H1 (cell line): ENCODE measurements at regions not wholly inside any gene's neighbourhood (a gene's known extent, or its start where the extent isn't known, plus 50 kb on each side); places are given as distances from the start of the nearest gene placed in this dataset.

ENCODE experiments used
- GTF2F1 ChIP-seq: IDR thresholded peaks from 2 replicates; pipeline ENCODE4 v1.6.1; 2012; ENCODE audit warnings: low read depth, low read length, improper control_type of control experiment, borderline replicate concordance
- HDAC2 ChIP-seq, 2 experiments: fragments of 300-600 bp in 1 of 2; sonication (generic) in 1 of 2; IDR thresholded peaks; 2 replicates each; pipeline ENCODE4 v1.6.1; 2011 to 2012; ENCODE audit warnings: low read depth in 2 of 2, low read length in 2 of 2, mild to moderate bottlenecking in 2 of 2, moderate library complexity in 2 of 2, borderline replicate concordance in 1 of 2, inconsistent platforms in 1 of 2
- SUZ12 ChIP-seq: fragments of 200-600 bp; sonication (generic); IDR thresholded peaks from 2 replicates; pipeline ENCODE4 v1.6.1; 2012; ENCODE audit warnings: mild to moderate bottlenecking, inconsistent platforms, low read length, moderate library complexity, mixed read lengths

DNA sequence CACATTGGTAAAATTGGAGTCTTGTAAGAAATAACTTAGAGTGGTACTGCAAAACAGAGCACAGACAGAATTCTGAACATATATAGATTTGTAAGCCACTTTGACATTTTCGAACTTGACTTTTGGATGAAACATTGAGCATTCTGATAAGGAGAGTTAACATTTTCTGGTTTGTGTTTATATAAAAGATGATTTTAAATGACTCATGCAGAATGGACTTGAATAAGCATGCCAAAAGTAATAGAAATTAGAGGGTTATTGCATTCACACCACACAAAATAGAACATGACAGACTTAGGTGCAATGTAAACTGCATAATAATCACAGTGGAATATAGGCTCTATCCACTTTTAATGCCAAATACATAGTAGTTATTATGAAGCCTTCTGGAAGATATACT, 507.0 kb downstream of the DACH1 start (continued):
- TF ChIP-seq HDAC2 (IDR thresholded peaks at IDR 0.05; ENCODE audit: borderline replicate concordance in 1 of 2, low read depth in 2 of 2, low read length in 2 of 2) (no peak), SUZ12 (no peak), GTF2F1 (no peak)
